Uterus (tissue), 3 donors: ENCODE measurements at regions not wholly inside any gene's neighbourhood (a gene's known extent, or its start where the extent isn't known, plus 50 kb on each side); places are given as distances from the start of the nearest gene placed in this dataset.

Source experiments
- DNase-seq, 2 donors: peaks; one replicate each; pipeline ENCODE4 v3.0.0-alpha.2; 2019 to 2020
- H3K27ac ChIP-seq, 2 donors: fragments of 200-600 bp; sonication (generic); 1 replicate in 1 of 2; 2 replicates in 1 of 2; pipeline ENCODE4 v1.5.1; 2016 to 2018
- H3K27me3 ChIP-seq, 2 donors: fragments of 200-600 bp; sonication (generic); one replicate each; pipeline ENCODE4 v1.5.1; 2018 to 2019; ENCODE audit warnings: control low read depth in 1 of 2
- H3K36me3 ChIP-seq, 2 donors: fragments of 200-600 bp; sonication (generic); one replicate each; pipeline ENCODE4 v1.5.1; 2019; ENCODE audit warnings: control low read depth in 1 of 2
- H3K4me1 ChIP-seq, 2 donors: fragments of 200-600 bp; sonication (generic); one replicate each; pipeline ENCODE4 v1.5.1; 2018 to 2019; ENCODE audit warnings: control low read depth in 1 of 2
- H3K4me3 ChIP-seq, 2 donors: fragments of 200-600 bp; sonication (generic); 1 replicate in 1 of 2; 2 replicates in 1 of 2; pipeline ENCODE4 v1.5.1; 2018 to 2019; ENCODE audit warnings: mild to moderate bottlenecking in 1 of 2
- H3K9me3 ChIP-seq, 2 donors: fragments of 200-600 bp; sonication (generic); one replicate each; pipeline ENCODE4 v1.5.1; 2019; ENCODE audit warnings: control low read depth in 1 of 2
- CTCF ChIP-seq, 4 experiments: fragments of 200-600 bp in 2 of 4; fragments of 450-650 bp in 2 of 4; sonication (generic) in 2 of 4; IDR thresholded peaks; one replicate each; pipeline ENCODE4 v1.5.1; 2016 to 2019; ENCODE audit warnings: antibody characterized with exemption in 4 of 4, mild to moderate bottlenecking in 2 of 4, moderate library complexity in 1 of 4
- POLR2A ChIP-seq, 2 donors: fragments of 450-650 bp; IDR thresholded peaks; one replicate each; pipeline ENCODE4 v1.6.1; 2016; ENCODE audit warnings: antibody characterized with exemption in 2 of 2, mild to moderate bottlenecking in 1 of 2, moderate library complexity in 1 of 2
- intact Hi-C: fragments of 100-400 bp; cut with DNase I; formaldehyde crosslinking; loops from one replicate; pipeline ENCODE4 v1.15.1; 2023; ENCODE audit warnings: low total_unique reads
- donor health status: DM: yes; HTN: yes; CAD: no.

- H3K4me3 ChIP-seq = no peak overlapping the region
- H3K36me3 ChIP-seq = no peaks in the 10 kb centered on the region
- H3K9me3 ChIP-seq = no peaks in the 10 kb centered on the region
- H3K4me1 ChIP-seq = no peaks in the 10 kb centered on the region
- H3K27ac ChIP-seq = no peak overlapping the region
- DNase-seq = peak; percentile 59 to 83
- TF ChIP-seq CTCF (IDR thresholded peaks at IDR 0.05) = no peak
- no peak for TF ChIP-seq POLR2A (IDR thresholded peaks at IDR 0.05)
- no peaks in the 10 kb centered on the region for H3K27me3 ChIP-seq
- intact Hi-C loops = no loop called here
These were observed 193.9 kb downstream of the EMP1 start for GRCh38 chr12:13390381-13390861.

- Histone ChIP-seq H3K9me3 (no peaks in the 10 kb centered on the region), H3K27ac (no peak overlapping the region), H3K27me3 (no peaks in the 10 kb centered on the region), H3K4me3 (no peak overlapping the region), H3K4me1 (no peaks in the 10 kb centered on the region), H3K36me3 (no peaks in the 10 kb centered on the region)
- intact Hi-C loops = no loop called here
- DNase-seq = no peak
- TF ChIP-seq POLR2A (IDR thresholded peaks at IDR 0.05) (no peak), CTCF (IDR thresholded peaks at IDR 0.05) (no peak)
These were observed 190.6 kb downstream of the EMP1 start for GRCh38 chr12:13387101-13387500.

- no peak for DNase-seq
- H3K27ac ChIP-seq = no peak overlapping the region
- no peaks in the 10 kb centered on the region for H3K4me1 ChIP-seq
- H3K9me3 ChIP-seq = no peaks in the 10 kb centered on the region
- intact Hi-C loops = no loop called here
- H3K36me3 ChIP-seq = no peaks in the 10 kb centered on the region
- H3K27me3 ChIP-seq = no peaks in the 10 kb centered on the region
- TF ChIP-seq CTCF (IDR thresholded peaks at IDR 0.05) (no peak), POLR2A (IDR thresholded peaks at IDR 0.05) (no peak)
- H3K4me3 ChIP-seq = no peak overlapping the region
These were observed 190.0 kb downstream of the EMP1 start for GRCh38 chr12:13386323-13387039.

- no peak for DNase-seq
These were observed 186.9 kb downstream of the EMP1 start for GRCh38 chr12:13383379-13383778.

More at GRCh38 chr12:13383379-13383778, 186.9 kb downstream of the EMP1 start:
- intact Hi-C loops = no loop called here
- no peaks in the 10 kb centered on the region for H3K4me1 ChIP-seq
- H3K9me3 ChIP-seq = no peaks in the 10 kb centered on the region
- H3K27ac ChIP-seq = no peak overlapping the region
- no peak overlapping the region for H3K4me3 ChIP-seq
- no peaks in the 10 kb centered on the region for H3K36me3 ChIP-seq
- TF ChIP-seq CTCF (IDR thresholded peaks at IDR 0.05) = no peak
- no peak for TF ChIP-seq POLR2A (IDR thresholded peaks at IDR 0.05)
- no peaks in the 10 kb centered on the region for H3K27me3 ChIP-seq
